NCI-H1092 (cell line): ENCODE measurements at regions not wholly inside any gene's neighbourhood (a gene's known extent, or its start where the extent isn't known, plus 50 kb on each side); places are given as distances from the start of the nearest gene placed in this dataset.
"Not testable (repeated sequence)": the region's sequence is repeated elsewhere in the genome, so short reads cannot be mapped to it uniquely, and the experiment has no call there.

Experiments used
- DNase-seq: peaks from one replicate; lab custom pipeline; 2025; lab: John Stamatoyannopoulos, UW

- DNase-seq: no peak
These were observed 167.9 kb upstream of the NTF3 start for GRCh38 chr12:5264006-5264405.

- DNase-seq: no peak
These were observed 164.1 kb upstream of the NTF3 start for GRCh38 chr12:5267603-5268423.

- no peak for DNase-seq
These were observed 163.3 kb upstream of the NTF3 start for GRCh38 chr12:5268424-5269210.

- no peak for DNase-seq
These were observed 162.1 kb upstream of the NTF3 start for GRCh38 chr12:5269846-5270245.

- no peak for DNase-seq
These were observed 159.7 kb upstream of the NTF3 start for GRCh38 chr12:5272018-5272785.

- no peak for DNase-seq
These were observed 158.2 kb upstream of the NTF3 start for GRCh38 chr12:5273709-5274108.

- DNase-seq: no peak
These were observed 155.5 kb upstream of the NTF3 start for GRCh38 chr12:5276327-5276880.

GRCh38 chr12:5280086-5280485 lies 151.8 kb upstream of the NTF3 start:
- DNase-seq: no peak

- DNase-seq: not testable (repeated sequence)
These were observed 141.5 kb upstream of the NTF3 start for GRCh38 chr12:5290368-5290767.

GRCh38 chr12:5292651-5293050 lies 139.3 kb upstream of the NTF3 start:
- no peak for DNase-seq

- DNase-seq: no peak
These were observed 138.1 kb upstream of the NTF3 start for GRCh38 chr12:5293773-5294172.

- no peak for DNase-seq
These were observed 137.4 kb upstream of the NTF3 start for GRCh38 chr12:5294274-5295070.

GRCh38 chr12:5295151-5295550 lies 136.8 kb upstream of the NTF3 start:
- DNase-seq: no peak

GRCh38 chr12:5295996-5296395 lies 135.9 kb upstream of the NTF3 start:
- DNase-seq: no peak

GRCh38 chr12:5301539-5301938 lies 130.4 kb upstream of the NTF3 start:
- DNase-seq: no peak

- no peak for DNase-seq
These were observed 126.5 kb upstream of the NTF3 start for GRCh38 chr12:5305425-5305824.

GRCh38 chr12:5305886-5306545 lies 125.9 kb upstream of the NTF3 start:
- no peak for DNase-seq

- DNase-seq: no peak
These were observed 124.8 kb upstream of the NTF3 start for GRCh38 chr12:5307065-5307464.

- DNase-seq: no peak
These were observed 123.7 kb upstream of the NTF3 start for GRCh38 chr12:5308216-5308615.

GRCh38 chr12:5308996-5309395 lies 122.9 kb upstream of the NTF3 start:
- no peak for DNase-seq

- peak; percentile 41 for DNase-seq
These were observed 122.3 kb upstream of the NTF3 start for GRCh38 chr12:5309654-5310053.
